ENCODE measurements at regions not wholly inside any gene's neighbourhood (a gene's known extent, or its start where the extent isn't known, plus 50 kb on each side); places are given as distances from the start of the nearest gene placed in this dataset.
"Not testable (repeated sequence)": the region's sequence is repeated elsewhere in the genome, so short reads cannot be mapped to it uniquely, and the experiment has no call there.

GRCh38 chr17:71464751-71465150 lies 656.1 kb upstream of the SOX9 start:
- no peak for DNase-seq

GRCh38 chr17:71467719-71468118 lies 653.1 kb upstream of the SOX9 start:
- DNase-seq: no peak

GRCh38 chr17:71470062-71470461 lies 650.8 kb upstream of the SOX9 start:
- no peak for DNase-seq

- peak; percentile 22 for DNase-seq
These were observed 647.7 kb upstream of the SOX9 start for GRCh38 chr17:71472809-71473789.

- no peak for DNase-seq
These were observed 643.5 kb upstream of the SOX9 start for GRCh38 chr17:71477356-71477755.

GRCh38 chr17:71480099-71480498 lies 640.7 kb upstream of the SOX9 start:
- no peak for DNase-seq

GRCh38 chr17:71482625-71483024 lies 638.2 kb upstream of the SOX9 start:
- no peak for DNase-seq

- DNase-seq: no peak
These were observed 636.3 kb upstream of the SOX9 start for GRCh38 chr17:71484546-71484945.

GRCh38 chr17:71485426-71485825 lies 635.4 kb upstream of the SOX9 start:
- DNase-seq: no peak

- DNase-seq: no peak
These were observed 634.6 kb upstream of the SOX9 start for GRCh38 chr17:71486261-71486660.

- no peak for DNase-seq
These were observed 632.0 kb upstream of the SOX9 start for GRCh38 chr17:71488851-71489250.

- DNase-seq: no peak
These were observed 626.6 kb upstream of the SOX9 start for GRCh38 chr17:71494062-71494855.

- DNase-seq: no peak
These were observed 625.4 kb upstream of the SOX9 start for GRCh38 chr17:71495420-71495819.

GRCh38 chr17:71496552-71496951 lies 624.3 kb upstream of the SOX9 start:
- DNase-seq: no peak

- no peak for DNase-seq
These were observed 619.9 kb upstream of the SOX9 start for GRCh38 chr17:71500761-71501555.

- DNase-seq: no peak
These were observed 619.1 kb upstream of the SOX9 start for GRCh38 chr17:71501711-71502110.

- no peak for DNase-seq
These were observed 618.4 kb upstream of the SOX9 start for GRCh38 chr17:71502443-71502842.

- DNase-seq: no peak
These were observed 616.9 kb upstream of the SOX9 start for GRCh38 chr17:71503710-71504465.

- DNase-seq: no peak
These were observed 615.6 kb upstream of the SOX9 start for GRCh38 chr17:71505200-71505599.

- DNase-seq: no peak
These were observed 614.8 kb upstream of the SOX9 start for GRCh38 chr17:71505981-71506380.

- DNase-seq: no peak
These were observed 609.4 kb upstream of the SOX9 start for GRCh38 chr17:71511266-71511995.

GRCh38 chr17:71513725-71514124 lies 607.1 kb upstream of the SOX9 start:
- not testable (repeated sequence) for DNase-seq

Measured in NCI-H2029 (cell line).